HepG2 (cell line): ENCODE measurements at regions not wholly inside any gene's neighbourhood (a gene's known extent, or its start where the extent isn't known, plus 50 kb on each side); places are given as distances from the start of the nearest gene placed in this dataset.

ENCODE experiments used
- ATAC-seq: fragments of 200-7000 bp; cut with Tn5 transposase; 3 replicates; pipeline ENCODE4 v1.9.1; 2020; ENCODE audit warnings: mild to moderate bottlenecking, moderate library complexity
- BruUV-seq: library from RNA; stranded (reverse); fragments of 400-500 nt; replicated peaks from 2 replicates; lab custom pipeline; 2021; lab: Mats Ljungman, UMichigan
- CTCF ChIA-PET: fragments of 300-600 bp; formaldehyde crosslinking; extraction: SDS; loops from one replicate; lab custom pipeline; 2021; ENCODE audit warnings: low total read pairs, inconsistent platforms, low intra/inter-chr PET ratio; lab: Yijun Ruan, JAX
- POLR2A ChIA-PET: fragments of 350-600 bp; sonication (Branson Sonifier 250); formaldehyde crosslinking; loops from one replicate; lab custom pipeline; 2020; ENCODE audit warnings: antibody characterized with exemption, inconsistent platforms; lab: Yijun Ruan, JAX
- DNase-seq: peaks from one replicate; pipeline ENCODE4 v3.0.0-alpha.2; 2015; ENCODE audit warnings: low spot score
- FAIRE-seq: peaks from 3 replicates; lab custom pipeline; 2011; peaks lifted over from hg19 to GRCh38; lab: Jason Lieb, UNC
- H2AFZ ChIP-seq: one replicate; pipeline ENCODE4 v1.6.1; 2011; ENCODE audit warnings: low read length, inconsistent platforms
- H3K27ac ChIP-seq: fragments of 300-600 bp; 3 replicates; pipeline ENCODE4 v1.8.0; 2011; ENCODE audit warnings: mixed run types, mild to moderate bottlenecking, mixed read lengths, low read length, inconsistent platforms; ENCODE audit not compliant: insufficient read depth; ENCODE audit errors: extremely low read length
- H3K27me3 ChIP-seq, 2 experiments: fragments of 200-600 bp in 1 of 2; 2 replicates in 1 of 2; 3 replicates in 1 of 2; pipeline versions ENCODE4 v1.6.0 to v1.8.0; 2011; ENCODE audit warnings: low read length in 2 of 2, mild to moderate bottlenecking in 2 of 2, moderate library complexity in 2 of 2, inconsistent platforms in 1 of 2; ENCODE audit not compliant: insufficient read depth in 2 of 2, control insufficient read depth in 1 of 2
- H3K36me3 ChIP-seq, 2 experiments: fragments of 200-600 bp in 1 of 2; replicated peaks in 1 of 2; 2 replicates in 1 of 2; 3 replicates in 1 of 2; pipeline versions ENCODE4 v1.5.1 to v1.8.0; 2011; ENCODE audit warnings: low read length in 2 of 2, inconsistent platforms in 1 of 2; ENCODE audit not compliant: insufficient read depth in 2 of 2, control insufficient read depth in 1 of 2
- H3K4me1 ChIP-seq: 2 replicates; pipeline ENCODE4 v1.5.1; 2012; ENCODE audit warnings: low read length, inconsistent platforms; ENCODE audit not compliant: insufficient read depth
- H3K4me2 ChIP-seq: 2 replicates; pipeline ENCODE4 v1.6.0; 2011; ENCODE audit warnings: low read depth, low read length, inconsistent platforms
- H3K4me3 ChIP-seq, 3 experiments: fragments of 200-600 bp in 1 of 3; sonication (generic), shearing (Covaris generic) in 1 of 3; replicated peaks in 1 of 3; 2 replicates each; pipeline ENCODE4 v1.5.1; 2011 to 2016; ENCODE audit warnings: low read length in 3 of 3, inconsistent platforms in 2 of 3, low read depth in 2 of 3, mild to moderate bottlenecking in 2 of 3, control low read depth in 1 of 3, mixed read lengths in 1 of 3; ENCODE audit not compliant: insufficient read depth in 1 of 3
- H3K79me2 ChIP-seq: one replicate; pipeline ENCODE4 v1.6.1; 2011; ENCODE audit warnings: low read length, inconsistent platforms; ENCODE audit not compliant: insufficient read depth
- H3K9ac ChIP-seq: 2 replicates; pipeline ENCODE4 v1.6.0; 2011; ENCODE audit warnings: mild to moderate bottlenecking, low read depth, low read length, inconsistent platforms; ENCODE audit not compliant: insufficient read depth
- H3K9me3 ChIP-seq: 2 replicates; pipeline ENCODE4 v1.5.1; 2012; ENCODE audit warnings: mild to moderate bottlenecking, low read length
- H4K20me1 ChIP-seq: 2 replicates; pipeline ENCODE4 v1.6.0; 2011; ENCODE audit warnings: inconsistent platforms, mild to moderate bottlenecking, low read length, moderate library complexity; ENCODE audit not compliant: insufficient read depth
- ARNTL ChIP-seq: sonication (generic); formaldehyde crosslinking; IDR thresholded peaks from 2 replicates; pipeline ENCODE4 v1.4.0; 2020; ENCODE audit warnings: mild to moderate bottlenecking, missing genetic modification reagents
- IRF2 ChIP-seq: IDR thresholded peaks from 2 replicates; pipeline ENCODE4 v1.6.1; 2018; ENCODE audit warnings: missing genetic modification reagents, missing compliant biosample characterization
- MBD4 ChIP-seq: IDR thresholded peaks from 2 replicates; pipeline ENCODE4 v1.6.1; 2012; ENCODE audit warnings: low read length, inconsistent platforms, borderline replicate concordance
- MXD4 ChIP-seq: IDR thresholded peaks from 2 replicates; pipeline ENCODE4 v1.6.1; 2016; ENCODE audit warnings: mild to moderate bottlenecking, missing biosample characterization, missing genetic modification reagents
- NBN ChIP-seq: fragments of 450-650 bp; conservative IDR thresholded peaks from 2 replicates; pipeline ENCODE4 v1.6.1; 2017
- PCBP2 ChIP-seq: fragments of 200-400 bp; formaldehyde crosslinking; optimal IDR thresholded peaks from 2 replicates; pipeline ENCODE3; 2018; ENCODE audit warnings: low read length, low read depth; ENCODE audit not compliant: poor library complexity, severe bottlenecking
- RBFOX2 ChIP-seq: fragments of 200-400 bp; formaldehyde crosslinking; IDR thresholded peaks from 2 replicates; pipeline ENCODE4 v1.6.1; 2017; ENCODE audit warnings: low read depth, mild to moderate bottlenecking, low read length
- SUZ12 ChIP-seq: fragments of 150-350 bp; IDR thresholded peaks from 2 replicates; pipeline ENCODE4 v1.6.1; 2014; ENCODE audit warnings: low read depth, low read length
- TSC22D2 ChIP-seq: sonication (generic); formaldehyde crosslinking; IDR thresholded peaks from 2 replicates; pipeline ENCODE4 v1.5.1; 2020; ENCODE audit warnings: missing genetic modification reagents, mild to moderate bottlenecking, borderline replicate concordance
- ZNF121 ChIP-seq: sonication (generic); formaldehyde crosslinking; IDR thresholded peaks from 2 replicates; pipeline ENCODE4 v1.5.0; 2020; ENCODE audit warnings: mild to moderate bottlenecking, missing genetic modification reagents
- ZNF24 ChIP-seq: fragments of 450-650 bp; IDR thresholded peaks from 2 replicates; pipeline ENCODE4 v1.6.1; 2017; ENCODE audit warnings: antibody characterized with exemption, mild to moderate bottlenecking
- ZNF274 ChIP-seq: sonication (generic); formaldehyde crosslinking; IDR thresholded peaks from 2 replicates; pipeline ENCODE4 v1.5.1; 2020; ENCODE audit warnings: mild to moderate bottlenecking, missing genetic modification reagents
- ZNF280D ChIP-seq: sonication (generic); formaldehyde crosslinking; IDR thresholded peaks from 2 replicates; pipeline ENCODE4 v1.5.1; 2020; ENCODE audit warnings: mild to moderate bottlenecking, missing genetic modification reagents
- ZNF550 ChIP-seq: sonication (generic); formaldehyde crosslinking; IDR thresholded peaks from 2 replicates; pipeline ENCODE4 v1.4.0; 2020; ENCODE audit warnings: mild to moderate bottlenecking, missing genetic modification reagents, borderline replicate concordance
- ZNF577 ChIP-seq: sonication (generic); formaldehyde crosslinking; IDR thresholded peaks from 2 replicates; pipeline ENCODE4 v1.4.0; 2020; ENCODE audit warnings: mild to moderate bottlenecking, low read depth, missing genetic modification reagents, borderline replicate concordance
- ZNF598 ChIP-seq: sonication (generic); formaldehyde crosslinking; IDR thresholded peaks from 2 replicates; pipeline ENCODE4 v1.5.1; 2020; ENCODE audit warnings: mild to moderate bottlenecking, missing genetic modification reagents, borderline replicate concordance
- ZNF614 ChIP-seq: IDR thresholded peaks from 2 replicates; pipeline ENCODE4 v1.6.1; 2018; ENCODE audit warnings: missing biosample characterization, missing genetic modification reagents, inconsistent platforms, borderline replicate concordance
- ZNF841 ChIP-seq: sonication (generic); formaldehyde crosslinking; IDR thresholded peaks from 2 replicates; pipeline ENCODE4 v1.8.1; 2023; ENCODE audit warnings: missing genetic modification reagents, borderline replicate concordance
- ZSCAN30 ChIP-seq: sonication (generic); formaldehyde crosslinking; IDR thresholded peaks from 2 replicates; pipeline ENCODE4 v1.5.0; 2020; ENCODE audit warnings: mild to moderate bottlenecking, missing genetic modification reagents
- ZUFSP ChIP-seq: sonication (generic); formaldehyde crosslinking; IDR thresholded peaks from 2 replicates; pipeline ENCODE4 v1.9.0; 2021; ENCODE audit warnings: missing genetic modification reagents, mild to moderate bottlenecking, borderline replicate concordance
- WGBS: methylation state at CpG from one replicate; pipeline ENCODE4 v1.1.6; 2017; ENCODE audit warnings: low lambda C conversion rate; 5-methylcytosine and 5-hydroxymethylcytosine counted together
- in situ Hi-C: cut with HindIII; loops from 2 replicates; pipeline ENCODE4 v1.10.0; 2017; ENCODE audit warnings: low pct_unique_long_range_greater_than_20kb; ENCODE audit not compliant: extremely low pct_ligation_motif_present
- intact Hi-C: fragments of 100-400 bp; cut with micrococcal nuclease; formaldehyde crosslinking; loops from one replicate; pipeline ENCODE4 v1.10.0; 2022; ENCODE audit not compliant: unreplicated experiment

- ChIA-PET CTCF (no interaction called here), POLR2A (no interaction called here)
- Histone ChIP-seq H3K27ac (no peak overlapping the region), H3K4me2 (no peak overlapping the region), H3K27me3 (no peaks in the 10 kb centered on the region; a peak in 1 of 5 replicates), H3K9ac (no peak overlapping the region), H3K79me2 (no peaks in the 10 kb centered on the region), H4K20me1 (no peaks in the 10 kb centered on the region), H3K4me3 (no peak overlapping the region), H3K4me1 (no peaks in the 10 kb centered on the region), H3K36me3 (no peaks in the 10 kb centered on the region), H3K9me3 (no peaks in the 10 kb centered on the region), H2AFZ (no peak overlapping the region)
- TF ChIP-seq ZNF598 (CRISPR knock-in tag), result no peak
- TF ChIP-seq TSC22D2 (CRISPR knock-in tag), result no peak
- no peak for TF ChIP-seq ARNTL (CRISPR knock-in tag)
- TF ChIP-seq ZUFSP (CRISPR knock-in tag), result no peak
- TF ChIP-seq ZNF274, result no peak
- TF ChIP-seq MBD4, result no peak
- no peak for TF ChIP-seq PCBP2
- no peak for TF ChIP-seq NBN
- TF ChIP-seq ZNF841 (CRISPR knock-in tag), result no peak
- TF ChIP-seq RBFOX2, result no peak
- TF ChIP-seq ZNF280D (CRISPR knock-in tag), result no peak
- TF ChIP-seq SUZ12, result no peak
- TF ChIP-seq ZNF577 (CRISPR knock-in tag), result no peak
- no peak for TF ChIP-seq ZSCAN30 (CRISPR knock-in tag)
- no peak for TF ChIP-seq ZNF121 (CRISPR knock-in tag)
- no peak for TF ChIP-seq ZNF24
- TF ChIP-seq MXD4 (CRISPR knock-in tag), result no peak
- no peak for TF ChIP-seq IRF2 (CRISPR knock-in tag)
- no peak for TF ChIP-seq ZNF614 (CRISPR knock-in tag)
- no peak for TF ChIP-seq ZNF550 (CRISPR knock-in tag)
- 0% methylated on average over 2 of the region's 2 CpGs for WGBS
- FAIRE-seq (no peak), DNase-seq (no peak), ATAC-seq (no peak)
- intact Hi-C loops (no loop called here), in situ Hi-C loops (no loop called here)
- BruUV-seq, result no TSS peak
These were observed 307.9 kb upstream of the MDFIC2 start for GRCh38 chr3:70620367-70620766.
